ENCODE measurements at regions not wholly inside any gene's neighbourhood (a gene's known extent, or its start where the extent isn't known, plus 50 kb on each side); places are given as distances from the start of the nearest gene placed in this dataset.

- TF ChIP-seq POLR2A (IDR thresholded peaks at IDR 0.05) = no peak
- TF ChIP-seq CTCF (IDR thresholded peaks at IDR 0.05) = no peak
- Histone ChIP-seq H3K4me3 (replicated peaks in 1 of 3) (no peak overlapping the region), H3K36me3 (no peaks in the 10 kb centered on the region), H3K9me3 (no peaks in the 10 kb centered on the region), H3K4me1 (no peaks in the 10 kb centered on the region), H3K27ac (no peak overlapping the region), H3K27me3 (no peaks in the 10 kb centered on the region)
- 77 to 79% methylated on average over 6 of the region's 6 CpGs for WGBS, 2 donors
- DNase-seq = no peak
- intact Hi-C loops (cut with DNase I) = no loop called here
These were observed 110.0 kb upstream of the ARHGAP5 start for GRCh38 chr14:31966896-31967668.

DNA sequence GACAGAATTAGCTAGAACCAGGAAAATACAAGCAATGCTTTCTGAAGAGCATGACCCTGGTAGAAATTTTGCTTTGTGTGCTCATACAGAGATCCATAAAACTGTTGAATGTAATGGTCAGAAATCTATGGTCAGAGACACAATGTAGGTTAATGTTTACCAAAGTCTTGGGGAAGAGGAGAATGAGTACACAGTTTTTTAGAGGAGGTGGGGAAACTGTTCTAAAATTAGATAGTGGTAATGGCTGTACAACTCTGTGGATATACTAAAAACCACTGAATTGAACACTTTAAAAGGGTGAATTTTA, 109.5 kb upstream of the ARHGAP5 start:
- H3K27ac ChIP-seq = no peak overlapping the region
- H3K36me3 ChIP-seq = no peaks in the 10 kb centered on the region
- no peak for TF ChIP-seq CTCF (IDR thresholded peaks at IDR 0.05)
- TF ChIP-seq POLR2A (IDR thresholded peaks at IDR 0.05) = no peak
- H3K27me3 ChIP-seq = no peaks in the 10 kb centered on the region
- H3K4me3 ChIP-seq (replicated peaks in 1 of 3) = no peak overlapping the region
- intact Hi-C loops (cut with DNase I) = no loop called here
- H3K9me3 ChIP-seq = no peaks in the 10 kb centered on the region
- H3K4me1 ChIP-seq = no peaks in the 10 kb centered on the region
- DNase-seq = no peak

GRCh38 chr14:31968107-31968810, 108.8 kb upstream of the ARHGAP5 start:
- no peak for DNase-seq
- Histone ChIP-seq H3K36me3 (no peaks in the 10 kb centered on the region), H3K27ac (no peak overlapping the region), H3K27me3 (no peaks in the 10 kb centered on the region), H3K9me3 (no peaks in the 10 kb centered on the region), H3K4me1 (no peaks in the 10 kb centered on the region), H3K4me3 (replicated peaks in 1 of 3) (no peak overlapping the region)
- intact Hi-C loops (cut with DNase I) = no loop called here
- WGBS, 2 donors = 69 to 70% methylated on average over 4 of the region's 4 CpGs
- TF ChIP-seq CTCF (IDR thresholded peaks at IDR 0.05) (no peak), POLR2A (IDR thresholded peaks at IDR 0.05) (no peak)

- Histone ChIP-seq H3K27ac (no peak overlapping the region), H3K4me1 (no peaks in the 10 kb centered on the region), H3K4me3 (replicated peaks in 1 of 3) (no peak overlapping the region), H3K36me3 (no peaks in the 10 kb centered on the region), H3K9me3 (no peaks in the 10 kb centered on the region), H3K27me3 (no peaks in the 10 kb centered on the region)
- intact Hi-C loops (cut with DNase I) = no loop called here
- no peak for DNase-seq
- no peak for TF ChIP-seq CTCF (IDR thresholded peaks at IDR 0.05)
- no peak for TF ChIP-seq POLR2A (IDR thresholded peaks at IDR 0.05)
- 55 to 62% methylated on average over 5 of the region's 5 CpGs for WGBS, 2 donors
These were observed 108.0 kb upstream of the ARHGAP5 start for GRCh38 chr14:31968956-31969698.
